Endothelial cell (in vitro differentiated cells): ENCODE measurements at regions not wholly inside any gene's neighbourhood (a gene's known extent, or its start where the extent isn't known, plus 50 kb on each side); places are given as distances from the start of the nearest gene placed in this dataset.

Source experiments
- DNase-seq: peaks from one replicate; pipeline ENCODE4 v3.0.0; 2021; ENCODE audit warnings: low spot score
- H3K27ac Mint-ChIP-seq: one replicate; pipeline ENCODE4 v1.8.0; 2021; ENCODE audit warnings: mixed read lengths, inconsistent platforms; ENCODE audit not compliant: unreplicated experiment
- H3K27me3 Mint-ChIP-seq: one replicate; pipeline ENCODE4 v1.8.0; 2021; ENCODE audit warnings: mild to moderate bottlenecking, moderate library complexity, mixed read lengths, inconsistent platforms; ENCODE audit not compliant: unreplicated experiment
- H3K36me3 Mint-ChIP-seq: one replicate; pipeline ENCODE4 v1.8.0; 2021; ENCODE audit warnings: mild to moderate bottlenecking, low read depth, mixed read lengths, inconsistent platforms; ENCODE audit not compliant: unreplicated experiment
- H3K4me1 Mint-ChIP-seq: one replicate; pipeline ENCODE4 v1.8.0; 2021; ENCODE audit warnings: mild to moderate bottlenecking, mixed read lengths, inconsistent platforms; ENCODE audit not compliant: unreplicated experiment
- H3K4me3 Mint-ChIP-seq: one replicate; pipeline ENCODE4 v1.8.0; 2021; ENCODE audit warnings: mild to moderate bottlenecking, mixed read lengths, inconsistent platforms; ENCODE audit not compliant: unreplicated experiment
- H3K9me3 Mint-ChIP-seq: one replicate; pipeline ENCODE4 v1.8.0; 2021; ENCODE audit warnings: mixed read lengths, inconsistent platforms; ENCODE audit not compliant: unreplicated experiment
- TF ChIP-seq, protein P1 (sequence below): fragments of 200-600 bp; sonication (generic); IDR thresholded peaks from one replicate; pipeline ENCODE4 v1.5.0; 2021; ENCODE audit warnings: antibody characterized with exemption; ENCODE audit not compliant: unreplicated experiment

DNA sequence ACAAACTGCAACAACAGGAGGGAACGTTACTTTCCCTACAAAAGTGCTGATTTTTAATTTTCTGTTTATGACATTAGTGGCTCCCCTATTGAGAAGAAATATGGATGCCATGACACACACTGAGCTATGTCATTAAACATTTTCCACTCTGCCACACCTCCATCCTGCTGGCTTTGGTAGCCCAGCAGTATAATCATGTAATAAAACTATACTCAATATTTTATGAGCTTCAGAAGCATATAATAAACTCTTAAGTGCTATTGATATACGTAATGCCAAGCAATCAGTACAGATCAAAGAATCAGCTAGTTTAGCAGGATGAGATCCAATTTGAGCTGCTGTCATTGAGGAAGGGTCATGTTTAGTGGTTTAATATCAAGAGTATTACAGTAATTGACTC, 141.3 kb upstream of the LRRC7 start:
- TF ChIP-seq, protein P1, sequence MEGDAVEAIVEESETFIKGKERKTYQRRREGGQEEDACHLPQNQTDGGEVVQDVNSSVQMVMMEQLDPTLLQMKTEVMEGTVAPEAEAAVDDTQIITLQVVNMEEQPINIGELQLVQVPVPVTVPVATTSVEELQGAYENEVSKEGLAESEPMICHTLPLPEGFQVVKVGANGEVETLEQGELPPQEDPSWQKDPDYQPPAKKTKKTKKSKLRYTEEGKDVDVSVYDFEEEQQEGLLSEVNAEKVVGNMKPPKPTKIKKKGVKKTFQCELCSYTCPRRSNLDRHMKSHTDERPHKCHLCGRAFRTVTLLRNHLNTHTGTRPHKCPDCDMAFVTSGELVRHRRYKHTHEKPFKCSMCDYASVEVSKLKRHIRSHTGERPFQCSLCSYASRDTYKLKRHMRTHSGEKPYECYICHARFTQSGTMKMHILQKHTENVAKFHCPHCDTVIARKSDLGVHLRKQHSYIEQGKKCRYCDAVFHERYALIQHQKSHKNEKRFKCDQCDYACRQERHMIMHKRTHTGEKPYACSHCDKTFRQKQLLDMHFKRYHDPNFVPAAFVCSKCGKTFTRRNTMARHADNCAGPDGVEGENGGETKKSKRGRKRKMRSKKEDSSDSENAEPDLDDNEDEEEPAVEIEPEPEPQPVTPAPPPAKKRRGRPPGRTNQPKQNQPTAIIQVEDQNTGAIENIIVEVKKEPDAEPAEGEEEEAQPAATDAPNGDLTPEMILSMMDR, result no peak
- H3K27me3 Mint-ChIP-seq, result no peaks in the 10 kb centered on the region
- H3K27ac Mint-ChIP-seq, result no peak overlapping the region
- H3K4me1 Mint-ChIP-seq, result peaks cover 11% of the 10 kb centered on the region
- DNase-seq, result no peak
- no peak overlapping the region for H3K4me3 Mint-ChIP-seq
- no peaks in the 10 kb centered on the region for H3K9me3 Mint-ChIP-seq
- H3K36me3 Mint-ChIP-seq, result no peaks in the 10 kb centered on the region

DNA sequence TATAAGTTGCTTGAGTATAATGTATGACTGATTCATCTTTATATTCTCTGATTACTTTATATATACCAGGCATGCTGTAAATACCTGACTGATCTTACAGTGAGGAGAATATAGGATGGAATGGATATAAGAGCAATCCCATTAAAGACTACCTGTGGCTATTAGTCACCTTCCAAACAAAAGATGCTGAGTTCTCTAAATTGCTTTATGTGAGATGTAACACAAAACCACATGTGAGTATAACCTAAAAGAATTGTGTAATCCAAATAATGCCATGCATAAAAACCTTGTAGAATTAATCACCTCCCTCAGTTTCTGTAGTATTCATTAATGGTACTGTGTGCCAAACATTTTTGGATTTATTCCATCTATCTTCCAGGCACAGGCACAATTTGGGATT, 134.6 kb upstream of the LRRC7 start:
- H3K9me3 Mint-ChIP-seq, result no peaks in the 10 kb centered on the region
- no peak overlapping the region for H3K27ac Mint-ChIP-seq
- H3K27me3 Mint-ChIP-seq, result no peaks in the 10 kb centered on the region
- H3K36me3 Mint-ChIP-seq, result no peaks in the 10 kb centered on the region
- H3K4me1 Mint-ChIP-seq, result peaks cover under 1% of the 10 kb centered on the region
- DNase-seq, result no peak
- TF ChIP-seq, protein P1, result no peak
- no peak overlapping the region for H3K4me3 Mint-ChIP-seq

GRCh38 chr1:69436151-69436550, 131.6 kb upstream of the LRRC7 start:
- H3K4me3 Mint-ChIP-seq, result no peak overlapping the region
- H3K36me3 Mint-ChIP-seq, result no peaks in the 10 kb centered on the region
- H3K27me3 Mint-ChIP-seq, result no peaks in the 10 kb centered on the region
- DNase-seq, result no peak
- no peaks in the 10 kb centered on the region for H3K9me3 Mint-ChIP-seq
- TF ChIP-seq, protein P1, result no peak
- no peak overlapping the region for H3K27ac Mint-ChIP-seq
- H3K4me1 Mint-ChIP-seq, result no peaks in the 10 kb centered on the region

GRCh38 chr1:69438056-69438795, 129.5 kb upstream of the LRRC7 start:
- TF ChIP-seq, protein P1, result no peak
- no peaks in the 10 kb centered on the region for H3K27me3 Mint-ChIP-seq
- DNase-seq, result no peak
- H3K36me3 Mint-ChIP-seq, result no peaks in the 10 kb centered on the region
- H3K9me3 Mint-ChIP-seq, result no peaks in the 10 kb centered on the region
- H3K27ac Mint-ChIP-seq, result no peak overlapping the region
- H3K4me3 Mint-ChIP-seq, result no peak overlapping the region
- no peaks in the 10 kb centered on the region for H3K4me1 Mint-ChIP-seq

GRCh38 chr1:69441496-69441895, 126.2 kb upstream of the LRRC7 start:
- DNase-seq, result no peak
- no peaks in the 10 kb centered on the region for H3K36me3 Mint-ChIP-seq
- H3K27ac Mint-ChIP-seq, result no peak overlapping the region
- no peaks in the 10 kb centered on the region for H3K4me1 Mint-ChIP-seq
- no peak overlapping the region for H3K4me3 Mint-ChIP-seq
- no peaks in the 10 kb centered on the region for H3K27me3 Mint-ChIP-seq
- TF ChIP-seq, protein P1, result no peak
- H3K9me3 Mint-ChIP-seq, result no peaks in the 10 kb centered on the region
